Fibroblast of villous mesenchyme (primary cell): ENCODE measurements at regions not wholly inside any gene's neighbourhood (a gene's known extent, or its start where the extent isn't known, plus 50 kb on each side); places are given as distances from the start of the nearest gene placed in this dataset.

ENCODE experiments used
- DNase-seq: peaks from one replicate; pipeline ENCODE4 v3.0.0-alpha.2; 2010; ENCODE audit warnings: low read depth
- H3K4me3 ChIP-seq: 2 replicates; pipeline ENCODE4 v1.5.1; 2011; ENCODE audit warnings: low read depth, mild to moderate bottlenecking, low read length
- CTCF ChIP-seq: IDR thresholded peaks from 2 replicates; pipeline ENCODE4 v1.5.1; 2012; ENCODE audit warnings: low read depth, mild to moderate bottlenecking, low read length; ENCODE audit not compliant: insufficient read depth

GRCh38 chr13:58617880-58618665 lies 986.5 kb downstream of the PCDH17 start:
- H3K4me3 ChIP-seq = no peak overlapping the region
- no peak for DNase-seq
- no peak for TF ChIP-seq CTCF

- DNase-seq = no peak
- TF ChIP-seq CTCF = no peak
- H3K4me3 ChIP-seq = no peak overlapping the region
Measured at GRCh38 chr13:58619396-58620113, 988.0 kb downstream of the PCDH17 start.

- DNase-seq = no peak
- no peak for TF ChIP-seq CTCF
- no peak overlapping the region for H3K4me3 ChIP-seq
Measured at GRCh38 chr13:58620176-58620575, 988.6 kb downstream of the PCDH17 start.

GRCh38 chr13:58625703-58626389 lies 994.3 kb downstream of the PCDH17 start:
- H3K4me3 ChIP-seq = no peak overlapping the region

GRCh38 chr13:58630794-58631193 lies 999.2 kb downstream of the PCDH17 start:
- no peak for TF ChIP-seq CTCF
- no peak overlapping the region for H3K4me3 ChIP-seq
- DNase-seq = no peak

More at GRCh38 chr13:58625703-58626389, 994.3 kb downstream of the PCDH17 start:
- no peak for TF ChIP-seq CTCF
- no peak for DNase-seq

GRCh38 chr13:58633226-58633625 lies 1001.7 kb downstream of the PCDH17 start:
- no peak overlapping the region for H3K4me3 ChIP-seq
- no peak for TF ChIP-seq CTCF
- no peak for DNase-seq
